Fibroblast of pulmonary artery (primary cell): ENCODE measurements at regions not wholly inside any gene's neighbourhood (a gene's known extent, or its start where the extent isn't known, plus 50 kb on each side); places are given as distances from the start of the nearest gene placed in this dataset.
A peak's percentile ranks its signal among the peaks of the same experiment; 100 is the strongest.

Source experiments
- DNase-seq: peaks from one replicate; pipeline ENCODE4 v3.0.0-alpha.2; 2010; ENCODE audit warnings: low read depth
- H3K4me3 ChIP-seq: replicated peaks from 2 replicates; pipeline ENCODE4 v1.5.1; 2011; ENCODE audit warnings: low read depth, mild to moderate bottlenecking, control low read depth, low read length, moderate library complexity
- TF ChIP-seq, protein P1 (sequence below): IDR thresholded peaks from 2 replicates; pipeline ENCODE4 v1.5.1; 2011; ENCODE audit warnings: mild to moderate bottlenecking, control low read depth, low read length, inconsistent platforms; ENCODE audit errors: missing control alignments

DNA sequence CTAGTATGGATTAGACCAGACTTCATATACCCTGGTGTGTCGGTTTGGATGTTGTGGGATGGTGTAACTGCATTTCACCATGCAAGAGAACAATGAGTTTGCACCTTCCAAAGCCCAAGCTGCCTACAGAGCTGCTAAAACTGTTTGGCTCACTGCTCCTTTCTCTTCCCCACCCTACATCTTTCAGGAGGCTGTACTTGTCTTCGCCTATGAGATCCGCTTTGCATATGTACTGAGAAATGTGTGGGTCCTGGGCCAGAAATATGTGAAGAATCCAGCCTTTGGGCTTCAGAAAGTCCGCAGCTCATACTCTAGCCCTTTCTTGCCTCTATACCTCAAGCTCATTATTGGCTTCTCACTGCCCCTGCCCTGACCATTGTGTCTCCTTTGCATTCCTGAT lies 1060.0 kb downstream of the NTRK3 start:
- TF ChIP-seq, protein P1, sequence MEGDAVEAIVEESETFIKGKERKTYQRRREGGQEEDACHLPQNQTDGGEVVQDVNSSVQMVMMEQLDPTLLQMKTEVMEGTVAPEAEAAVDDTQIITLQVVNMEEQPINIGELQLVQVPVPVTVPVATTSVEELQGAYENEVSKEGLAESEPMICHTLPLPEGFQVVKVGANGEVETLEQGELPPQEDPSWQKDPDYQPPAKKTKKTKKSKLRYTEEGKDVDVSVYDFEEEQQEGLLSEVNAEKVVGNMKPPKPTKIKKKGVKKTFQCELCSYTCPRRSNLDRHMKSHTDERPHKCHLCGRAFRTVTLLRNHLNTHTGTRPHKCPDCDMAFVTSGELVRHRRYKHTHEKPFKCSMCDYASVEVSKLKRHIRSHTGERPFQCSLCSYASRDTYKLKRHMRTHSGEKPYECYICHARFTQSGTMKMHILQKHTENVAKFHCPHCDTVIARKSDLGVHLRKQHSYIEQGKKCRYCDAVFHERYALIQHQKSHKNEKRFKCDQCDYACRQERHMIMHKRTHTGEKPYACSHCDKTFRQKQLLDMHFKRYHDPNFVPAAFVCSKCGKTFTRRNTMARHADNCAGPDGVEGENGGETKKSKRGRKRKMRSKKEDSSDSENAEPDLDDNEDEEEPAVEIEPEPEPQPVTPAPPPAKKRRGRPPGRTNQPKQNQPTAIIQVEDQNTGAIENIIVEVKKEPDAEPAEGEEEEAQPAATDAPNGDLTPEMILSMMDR = no peak
- DNase-seq = no peak
- no peak overlapping the region for H3K4me3 ChIP-seq

DNA sequence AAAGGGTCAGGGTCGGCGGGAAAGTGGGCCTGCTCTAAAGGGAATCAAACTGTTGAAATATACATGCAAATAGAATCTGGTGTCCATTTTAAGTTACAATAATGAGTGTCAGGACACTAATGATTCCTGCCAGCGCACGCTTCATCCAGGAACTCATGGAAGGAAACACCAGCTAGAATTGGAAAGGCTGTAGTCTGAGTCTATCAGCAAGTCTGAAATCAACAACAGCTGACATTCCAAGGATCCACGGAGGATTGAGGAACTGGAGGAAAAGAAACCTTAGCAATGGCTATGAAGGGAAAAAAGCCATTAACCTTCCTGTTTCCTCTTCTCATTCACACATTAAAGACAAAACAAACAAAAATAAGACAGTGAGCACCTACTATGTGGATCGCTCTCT lies 1063.1 kb downstream of the NTRK3 start:
- no peak overlapping the region for H3K4me3 ChIP-seq
- TF ChIP-seq, protein P1 = no peak
- no peak for DNase-seq

DNA sequence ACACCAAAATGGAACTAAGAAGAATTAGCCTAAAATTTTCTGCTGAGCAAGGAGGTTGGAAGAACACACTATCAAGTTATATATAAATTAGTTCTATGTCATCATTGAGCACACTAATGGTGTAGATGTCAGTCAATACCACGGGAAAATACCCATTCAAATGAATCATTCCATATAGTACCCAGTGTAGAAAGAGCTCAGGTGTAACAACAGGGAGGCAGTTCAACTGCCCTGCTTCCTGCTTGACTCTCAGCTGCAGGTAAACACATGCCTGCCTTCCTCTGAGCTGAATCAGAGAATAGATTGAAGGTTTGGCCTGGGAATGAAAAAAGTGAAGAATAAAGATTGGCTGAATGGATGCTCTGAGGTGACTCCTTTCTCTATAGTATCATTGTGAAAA lies 1088.0 kb downstream of the AGBL1 start:
- TF ChIP-seq, protein P1 = no peak
- DNase-seq = no peak
- no peak overlapping the region for H3K4me3 ChIP-seq

DNA sequence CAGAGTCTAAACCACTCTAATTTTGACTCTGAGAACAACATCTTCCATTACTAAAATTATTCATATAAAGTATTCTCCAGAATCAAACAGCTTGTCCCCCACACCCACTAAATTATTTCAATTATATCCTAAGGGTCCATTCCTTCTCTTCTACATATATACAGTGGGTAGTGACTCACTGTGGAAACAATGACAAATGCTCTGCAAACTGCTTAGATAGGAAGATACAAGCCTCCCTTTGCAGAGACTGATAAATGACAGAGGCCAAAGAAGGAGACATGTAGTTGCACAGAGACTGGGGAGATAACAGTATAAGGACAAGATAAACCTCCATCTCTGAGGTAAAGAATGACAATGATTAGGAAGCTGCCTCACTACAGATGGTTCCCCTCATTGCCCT lies 1087.4 kb downstream of the AGBL1 start:
- DNase-seq = no peak
- no peak overlapping the region for H3K4me3 ChIP-seq
- TF ChIP-seq, protein P1 = no peak

DNA sequence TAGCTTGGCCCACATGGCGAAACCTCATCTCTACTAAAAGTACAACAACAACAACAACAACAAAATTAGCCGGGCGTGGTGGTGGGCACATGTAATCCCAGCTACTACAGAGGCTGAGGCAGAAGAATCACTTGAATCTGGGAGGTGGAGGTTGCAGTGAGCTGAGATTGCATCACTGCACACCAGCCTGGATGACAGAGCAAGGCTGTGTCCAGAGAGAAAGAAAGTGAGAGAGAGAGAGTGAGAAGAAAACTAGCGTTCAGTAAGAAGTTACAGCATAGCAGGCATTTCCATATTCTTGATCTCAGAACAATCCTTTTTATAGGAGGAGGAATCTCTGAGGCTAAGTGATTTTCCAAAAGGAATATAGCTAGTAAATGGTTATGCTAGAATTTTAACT lies 1076.1 kb downstream of the AGBL1 start:
- TF ChIP-seq, protein P1 = no peak
- no peak for DNase-seq
- no peak overlapping the region for H3K4me3 ChIP-seq

DNA sequence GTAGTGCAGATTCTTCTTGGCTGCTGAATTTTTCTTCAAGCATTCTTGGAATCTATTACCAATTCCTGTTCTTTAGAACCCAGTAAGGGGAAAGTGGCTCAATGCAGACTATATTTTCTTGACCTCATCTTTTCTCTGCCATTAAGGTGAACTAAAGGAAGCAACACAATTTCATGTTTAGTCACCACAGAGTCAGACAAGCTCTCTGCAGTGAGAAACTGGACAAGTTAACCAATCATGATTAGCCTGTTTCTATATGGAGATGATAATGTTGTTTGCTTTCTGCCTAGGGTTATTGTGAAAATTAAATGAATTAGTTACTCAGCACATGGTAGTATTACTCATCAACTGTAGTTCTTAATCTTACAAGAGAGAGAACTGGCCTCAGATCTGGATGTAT lies 1075.1 kb downstream of the AGBL1 start:
- no peak overlapping the region for H3K4me3 ChIP-seq
- TF ChIP-seq, protein P1 = no peak
- DNase-seq = peak; percentile 10

DNA sequence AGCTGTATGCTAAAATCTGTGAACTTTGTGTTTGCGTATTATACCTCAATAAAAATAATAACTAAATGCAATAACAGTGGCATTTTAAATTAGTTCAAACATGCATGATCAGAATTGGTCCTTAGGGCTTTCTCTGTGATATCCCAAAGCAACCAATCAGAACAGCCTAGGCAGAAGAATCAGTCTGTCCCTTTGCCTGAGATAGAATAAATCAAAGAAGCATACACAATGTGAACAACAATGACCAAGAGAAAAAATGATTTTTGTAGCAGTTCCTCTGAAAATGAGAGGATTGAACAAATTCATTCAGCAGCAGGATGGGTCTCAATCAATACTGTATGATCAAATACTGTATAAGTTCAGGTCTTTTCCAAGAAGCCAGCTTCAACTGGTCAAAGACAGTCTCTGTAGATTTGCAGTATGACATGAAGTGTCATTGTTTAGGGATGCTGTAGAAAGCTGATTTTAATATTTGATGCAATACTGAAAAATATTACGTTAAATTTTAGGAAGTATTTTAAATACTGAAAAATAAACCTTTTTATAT lies 1071.6 kb downstream of the AGBL1 start:
- no peak overlapping the region for H3K4me3 ChIP-seq
- TF ChIP-seq, protein P1 = no peak
- DNase-seq = no peak
